Stimulated activated CD4-positive, alpha-beta T cell treated with anti-CD3 and anti-CD28 coated beads, Interleukin-15, amount 100 ng/mL, for 48 hours (primary cell): ENCODE measurements at regions not wholly inside any gene's neighbourhood (a gene's known extent, or its start where the extent isn't known, plus 50 kb on each side); places are given as distances from the start of the nearest gene placed in this dataset.

ENCODE experiments used
- DNase-seq, 2 donors: peaks; one replicate each; pipeline ENCODE4 v3.0.0-alpha.2; 2020; ENCODE audit warnings: low read depth in 2 of 2

- DNase-seq, result no peak
These were observed 391.2 kb downstream of the ANKRD50 start for GRCh38 chr4:124321364-124321763.

GRCh38 chr4:124322234-124323065 lies 390.1 kb downstream of the ANKRD50 start:
- no peak for DNase-seq

- DNase-seq, result no peak
These were observed 386.8 kb downstream of the ANKRD50 start for GRCh38 chr4:124325690-124326089.

GRCh38 chr4:124329134-124329533 lies 383.4 kb downstream of the ANKRD50 start:
- DNase-seq, result no peak

GRCh38 chr4:124330045-124330444 lies 382.5 kb downstream of the ANKRD50 start:
- no peak for DNase-seq

- no peak for DNase-seq
These were observed 380.8 kb downstream of the ANKRD50 start for GRCh38 chr4:124331781-124332180.

GRCh38 chr4:124333466-124333865 lies 379.1 kb downstream of the ANKRD50 start:
- no peak for DNase-seq

GRCh38 chr4:124334119-124334518 lies 378.4 kb downstream of the ANKRD50 start:
- DNase-seq, result no peak

GRCh38 chr4:124337874-124338273 lies 374.7 kb downstream of the ANKRD50 start:
- DNase-seq, result no peak

- DNase-seq, result no peak
These were observed 368.8 kb downstream of the ANKRD50 start for GRCh38 chr4:124343661-124344171.

- no peak for DNase-seq
These were observed 339.6 kb downstream of the ANKRD50 start for GRCh38 chr4:124372916-124373315.

- DNase-seq, result no peak
These were observed 326.4 kb downstream of the ANKRD50 start for GRCh38 chr4:124386163-124386562.

- DNase-seq, result no peak
These were observed 325.9 kb downstream of the ANKRD50 start for GRCh38 chr4:124386648-124387047.

- DNase-seq, result no peak
These were observed 322.9 kb downstream of the ANKRD50 start for GRCh38 chr4:124389591-124389990.

GRCh38 chr4:124390861-124391260 lies 321.7 kb downstream of the ANKRD50 start:
- no peak for DNase-seq

GRCh38 chr4:124396333-124396732 lies 316.2 kb downstream of the ANKRD50 start:
- DNase-seq, result no peak

- DNase-seq, result no peak
These were observed 310.9 kb downstream of the ANKRD50 start for GRCh38 chr4:124401606-124402005.

- DNase-seq, result no peak
These were observed 303.5 kb downstream of the ANKRD50 start for GRCh38 chr4:124409044-124409443.

- no peak for DNase-seq
These were observed 298.1 kb downstream of the ANKRD50 start for GRCh38 chr4:124414276-124415040.

GRCh38 chr4:124415146-124415545 lies 297.4 kb downstream of the ANKRD50 start:
- no peak for DNase-seq

- no peak for DNase-seq
These were observed 295.2 kb downstream of the ANKRD50 start for GRCh38 chr4:124417371-124417770.

GRCh38 chr4:124420166-124420695 lies 292.3 kb downstream of the ANKRD50 start:
- DNase-seq, result no peak

- no peak for DNase-seq
These were observed 289.4 kb downstream of the ANKRD50 start for GRCh38 chr4:124423160-124423559.
